ENCODE measurements at regions not wholly inside any gene's neighbourhood (a gene's known extent, or its start where the extent isn't known, plus 50 kb on each side); places are given as distances from the start of the nearest gene placed in this dataset.
"Not testable (repeated sequence)": the region's sequence is repeated elsewhere in the genome, so short reads cannot be mapped to it uniquely, and the experiment has no call there.

DNA sequence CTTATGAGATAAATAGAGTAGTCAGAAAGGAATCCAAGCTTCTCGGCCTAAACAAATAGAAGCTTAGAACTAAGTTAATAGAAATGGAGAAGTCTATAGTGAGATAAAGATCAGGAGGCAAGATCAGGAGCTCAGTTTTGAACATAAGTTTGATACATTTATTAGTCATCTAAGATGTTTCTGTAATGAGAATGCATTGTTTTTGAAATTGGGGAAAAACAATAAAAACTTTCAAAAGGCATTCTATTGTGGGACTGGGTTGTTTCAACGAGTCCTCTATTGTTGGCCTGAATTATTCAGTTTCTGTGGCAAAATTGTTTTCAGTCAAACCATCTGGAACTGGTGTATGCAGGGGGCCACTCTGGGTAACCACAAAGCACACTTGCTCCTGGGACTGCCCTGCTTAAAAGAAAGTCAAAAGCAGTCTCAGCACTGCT is 181.0 kb upstream of the CLINT1 start:
- no peak for DNase-seq

DNA sequence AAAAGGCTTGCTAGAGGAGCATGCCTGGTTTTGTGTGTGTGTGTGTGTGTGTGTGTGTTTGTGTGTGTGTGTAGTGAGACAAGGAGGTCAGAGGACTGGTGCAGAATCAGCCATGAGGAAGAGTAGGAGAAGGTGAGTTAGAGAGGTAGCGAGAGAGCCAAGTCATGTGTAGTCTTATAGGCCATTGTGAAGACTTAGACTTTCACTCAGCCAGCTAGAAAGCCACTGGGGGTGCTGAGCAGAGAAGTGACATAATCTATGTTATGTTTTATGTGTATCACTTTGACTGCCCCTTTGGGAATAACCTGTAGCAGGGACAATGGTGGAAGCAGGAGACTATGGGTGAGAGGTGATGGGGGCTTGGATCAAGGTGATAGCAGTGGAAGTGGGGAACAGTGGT is 180.5 kb upstream of the CLINT1 start:
- no peak for DNase-seq

DNA sequence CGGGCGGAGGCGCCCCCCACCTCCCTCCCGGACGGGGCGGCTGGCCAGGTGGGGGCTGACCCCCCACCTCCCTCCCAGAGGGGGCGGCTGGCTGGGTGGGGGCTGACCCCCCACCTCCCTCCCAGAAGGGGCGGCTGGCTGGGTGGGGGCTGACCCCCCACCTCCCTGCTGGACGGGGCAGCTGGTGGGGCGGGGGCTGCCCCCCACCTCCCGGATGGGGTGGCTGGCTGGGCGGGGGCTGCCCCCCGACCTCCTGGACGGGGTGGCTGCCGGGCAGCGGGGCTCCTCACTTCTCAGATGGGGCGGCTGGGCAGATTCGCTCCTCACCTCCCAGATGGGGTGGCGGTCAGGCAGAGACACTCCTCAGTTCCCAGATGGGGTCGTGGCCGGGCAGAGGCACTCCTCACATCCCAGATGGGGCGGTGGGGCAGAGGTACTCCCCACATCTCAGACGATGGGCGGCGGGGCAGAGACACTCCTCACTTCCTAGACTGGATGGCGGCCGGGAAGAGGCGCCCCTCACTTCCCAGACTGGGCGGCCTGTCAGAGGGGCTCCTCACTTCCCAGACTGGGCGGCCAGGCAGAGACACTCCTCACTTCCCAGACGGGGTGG is 178.1 kb upstream of the CLINT1 start:
- DNase-seq, result not testable (repeated sequence)

DNA sequence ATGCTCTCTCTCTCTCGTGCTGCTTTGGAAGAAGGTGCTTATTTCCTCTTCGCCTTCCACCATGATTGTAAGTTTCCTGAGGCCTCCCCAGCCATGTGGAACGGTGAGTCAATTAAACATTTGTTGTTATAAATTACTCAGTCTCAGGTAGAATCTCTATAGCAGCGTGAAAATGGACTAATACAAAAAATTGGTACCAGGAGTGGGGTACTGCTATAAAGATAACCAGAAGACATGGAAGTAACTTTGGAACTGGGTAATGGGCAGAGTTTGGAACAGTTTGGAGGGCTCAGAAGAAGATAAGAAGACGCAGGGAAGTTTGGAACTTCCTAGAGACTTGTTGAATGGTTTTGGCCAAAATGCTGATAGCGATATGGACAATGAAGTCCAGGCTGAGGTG is 175.6 kb upstream of the CLINT1 start:
- not testable (repeated sequence) for DNase-seq

DNA sequence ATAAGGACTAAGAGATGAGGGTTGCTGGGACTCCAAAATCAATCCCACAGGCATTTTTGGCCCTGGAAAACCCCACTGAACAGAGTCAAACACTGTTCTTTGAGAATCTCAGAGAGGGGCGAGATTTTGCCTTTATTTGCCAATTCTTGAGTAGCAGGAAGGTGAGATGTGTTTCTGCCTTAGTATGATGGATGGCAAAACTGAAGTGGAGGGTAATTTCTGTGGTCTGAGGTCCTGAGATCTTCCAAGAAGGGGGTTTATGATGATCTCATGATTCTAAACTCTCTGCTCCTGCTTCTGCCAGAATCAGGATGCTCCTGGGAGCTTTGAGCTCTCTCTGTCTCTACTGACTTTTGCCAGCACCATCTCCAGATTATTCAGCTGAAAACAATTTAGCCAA is 174.8 kb upstream of the CLINT1 start:
- no peak for DNase-seq

DNA sequence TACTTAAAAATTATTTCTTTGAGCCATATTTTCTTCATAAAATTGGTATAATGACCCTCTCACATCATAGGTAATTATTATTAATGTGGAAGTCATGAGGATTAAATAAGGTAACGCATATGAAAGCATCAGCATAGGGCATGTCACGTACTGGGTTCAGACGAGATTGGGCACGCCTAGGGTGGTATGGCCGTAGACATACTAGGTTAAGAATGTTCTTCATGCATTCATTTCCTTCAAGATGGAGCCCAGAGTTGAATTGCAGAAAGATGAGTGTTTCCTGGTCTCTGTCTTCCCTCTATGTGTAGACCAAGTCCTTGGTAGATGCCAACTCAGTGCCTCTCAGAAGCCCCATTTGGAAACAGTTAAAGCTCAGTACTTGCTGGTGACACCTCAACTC is 174.1 kb upstream of the CLINT1 start:
- no peak for DNase-seq

DNA sequence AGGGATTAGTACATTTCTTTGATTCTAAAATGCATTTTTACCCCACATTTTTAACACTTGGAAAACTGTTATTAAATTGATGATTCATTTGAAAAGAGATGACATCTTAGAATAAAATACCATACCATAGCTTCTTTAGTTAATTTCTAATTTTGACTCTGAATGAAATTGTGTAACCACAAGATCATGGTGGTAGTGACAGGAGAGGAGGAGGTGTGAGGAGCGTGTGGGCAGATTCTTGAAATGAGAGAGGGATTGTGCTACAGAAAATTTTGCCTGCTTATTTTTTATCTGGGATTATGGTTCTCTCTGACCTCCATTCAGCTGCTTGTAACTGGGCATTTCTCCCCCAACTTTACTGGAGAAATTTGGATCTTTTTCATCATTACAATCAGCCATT is 173.3 kb upstream of the CLINT1 start:
- DNase-seq, result no peak

DNA sequence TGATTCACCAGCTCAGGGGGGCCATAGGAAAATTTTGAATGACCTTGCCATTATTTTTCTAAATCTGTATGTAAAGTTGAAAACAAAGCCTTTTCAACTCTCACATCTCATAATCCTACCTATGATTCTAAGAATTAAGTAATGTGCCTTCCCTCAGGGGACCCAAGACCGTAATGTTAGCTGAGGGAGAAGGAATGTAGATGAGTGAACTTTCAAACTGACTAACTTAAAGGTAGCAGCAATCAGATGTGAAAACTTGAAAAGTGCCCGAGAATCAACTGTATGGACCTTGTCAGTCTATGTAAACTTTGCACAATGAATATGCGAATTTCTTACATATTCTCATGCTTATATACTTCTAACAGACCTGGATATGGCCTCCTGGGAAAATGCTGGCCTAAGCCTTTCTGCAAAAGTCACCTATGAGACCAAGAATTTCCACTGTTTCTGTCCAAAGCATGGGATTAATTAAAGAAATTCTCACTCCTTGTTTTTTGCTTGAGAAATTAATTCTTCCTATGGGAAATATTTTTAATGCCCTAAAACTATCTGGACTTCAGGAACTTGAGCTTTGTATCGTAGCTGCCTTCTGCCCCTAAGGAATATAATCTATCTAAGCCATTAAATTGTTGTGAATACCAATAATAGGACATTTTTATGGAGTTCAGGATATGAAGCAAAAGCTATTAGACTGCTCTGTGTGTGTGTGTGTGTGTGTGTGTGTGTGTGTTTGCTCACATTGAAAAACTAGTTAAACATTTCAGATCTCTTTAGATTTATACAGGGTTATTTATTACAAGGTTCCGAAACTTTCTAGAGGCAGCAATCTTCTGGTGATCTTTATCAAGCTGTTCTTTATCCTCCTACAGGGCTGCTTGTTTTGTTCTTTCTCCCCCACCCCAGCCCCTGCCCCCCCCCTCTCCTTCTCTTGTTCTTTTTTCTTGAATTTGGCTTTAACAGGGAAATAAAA is 169.1 kb upstream of the CLINT1 start:
- no peak for DNase-seq

DNA sequence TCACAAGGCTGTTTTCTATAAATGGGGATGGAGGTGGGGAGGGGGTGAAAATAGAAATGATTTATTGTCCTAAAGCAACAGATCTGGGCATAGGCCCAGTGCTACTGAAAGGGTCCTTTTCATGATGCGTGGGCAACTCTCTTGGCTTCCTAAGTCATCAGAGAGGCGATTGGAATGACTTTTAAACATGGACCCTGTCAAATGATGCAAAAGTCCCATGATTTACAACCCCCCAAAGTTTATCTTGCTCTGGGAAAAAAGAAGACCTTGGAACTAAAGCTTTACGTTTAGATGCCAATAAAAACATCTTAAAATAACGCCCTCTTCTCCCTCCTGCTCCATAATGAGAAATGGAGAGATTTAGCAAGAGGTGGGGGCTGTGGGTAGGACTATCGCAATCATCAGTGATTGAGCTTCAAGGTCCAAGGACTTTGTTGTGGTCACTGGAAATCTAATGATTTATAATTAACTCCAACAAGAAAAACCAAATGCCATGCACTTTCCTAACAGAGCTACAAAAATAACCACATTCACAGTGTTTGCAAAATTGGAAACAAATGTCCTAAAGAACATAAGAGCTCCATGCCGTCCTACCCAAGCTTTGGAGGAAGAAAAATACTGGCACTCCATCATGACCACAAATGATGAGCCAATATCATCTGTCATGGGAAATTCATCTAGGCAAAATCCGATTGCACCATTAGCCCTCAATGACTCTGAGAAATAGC is 167.5 kb upstream of the CLINT1 start:
- no peak for DNase-seq

DNA sequence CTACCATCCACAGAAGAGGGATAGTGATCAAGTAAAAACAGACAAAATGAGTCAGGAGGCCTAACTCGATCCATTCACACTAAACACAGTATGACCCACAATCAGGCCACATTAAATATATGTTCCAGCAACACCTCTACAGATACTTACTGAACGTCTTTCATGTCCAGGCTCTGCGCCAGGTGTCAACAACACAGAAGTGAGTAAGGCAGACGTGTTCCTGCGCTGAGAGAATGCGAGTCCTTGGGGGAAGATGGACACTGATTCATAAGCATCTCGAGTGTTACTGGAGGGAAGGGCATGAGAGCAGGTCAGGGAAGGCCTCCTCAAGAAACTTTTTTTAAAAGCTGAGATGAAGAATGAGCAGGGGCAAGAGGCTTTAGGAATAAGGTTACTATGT is 164.3 kb upstream of the CLINT1 start:
- DNase-seq, result no peak

DNA sequence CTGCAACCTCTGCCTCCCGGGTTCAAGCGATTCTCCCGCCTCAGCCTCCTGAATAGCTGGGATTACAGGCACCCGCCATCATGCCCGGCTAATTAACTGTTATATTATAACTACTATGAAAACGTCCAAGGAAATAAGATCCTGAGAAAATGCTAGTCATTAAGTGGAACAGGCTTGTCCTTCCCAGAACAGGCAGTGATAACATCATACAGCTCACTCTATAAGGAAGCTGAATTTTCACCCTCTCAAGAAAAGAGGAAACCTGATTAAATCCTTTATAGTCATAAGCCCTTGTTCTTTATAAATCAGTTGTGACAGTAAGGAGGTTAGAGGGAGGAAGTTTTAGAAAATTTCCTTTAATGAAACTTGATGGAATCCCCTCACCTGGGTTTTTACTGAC is 163.9 kb upstream of the CLINT1 start:
- DNase-seq, result no peak

DNA sequence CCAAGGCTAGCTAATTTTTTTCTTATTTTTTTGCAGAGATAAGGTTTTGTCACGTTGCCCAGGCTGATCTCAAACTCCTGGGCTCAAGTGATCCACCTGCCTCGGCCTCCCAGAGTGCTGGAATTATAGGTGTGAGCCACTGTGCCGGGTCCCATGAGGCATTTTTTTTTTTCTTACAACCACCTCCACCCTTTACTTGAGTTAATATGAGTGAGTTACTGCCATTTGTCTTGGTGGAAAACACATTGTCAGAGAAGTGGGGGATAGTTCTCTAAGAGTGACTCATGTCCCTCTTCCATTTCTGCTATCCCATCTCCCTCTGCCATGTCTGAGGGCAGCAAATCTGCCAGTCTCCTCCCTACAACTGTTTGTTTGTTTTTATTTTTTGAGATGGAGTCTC is 163.4 kb upstream of the CLINT1 start:
- DNase-seq, result no peak

DNA sequence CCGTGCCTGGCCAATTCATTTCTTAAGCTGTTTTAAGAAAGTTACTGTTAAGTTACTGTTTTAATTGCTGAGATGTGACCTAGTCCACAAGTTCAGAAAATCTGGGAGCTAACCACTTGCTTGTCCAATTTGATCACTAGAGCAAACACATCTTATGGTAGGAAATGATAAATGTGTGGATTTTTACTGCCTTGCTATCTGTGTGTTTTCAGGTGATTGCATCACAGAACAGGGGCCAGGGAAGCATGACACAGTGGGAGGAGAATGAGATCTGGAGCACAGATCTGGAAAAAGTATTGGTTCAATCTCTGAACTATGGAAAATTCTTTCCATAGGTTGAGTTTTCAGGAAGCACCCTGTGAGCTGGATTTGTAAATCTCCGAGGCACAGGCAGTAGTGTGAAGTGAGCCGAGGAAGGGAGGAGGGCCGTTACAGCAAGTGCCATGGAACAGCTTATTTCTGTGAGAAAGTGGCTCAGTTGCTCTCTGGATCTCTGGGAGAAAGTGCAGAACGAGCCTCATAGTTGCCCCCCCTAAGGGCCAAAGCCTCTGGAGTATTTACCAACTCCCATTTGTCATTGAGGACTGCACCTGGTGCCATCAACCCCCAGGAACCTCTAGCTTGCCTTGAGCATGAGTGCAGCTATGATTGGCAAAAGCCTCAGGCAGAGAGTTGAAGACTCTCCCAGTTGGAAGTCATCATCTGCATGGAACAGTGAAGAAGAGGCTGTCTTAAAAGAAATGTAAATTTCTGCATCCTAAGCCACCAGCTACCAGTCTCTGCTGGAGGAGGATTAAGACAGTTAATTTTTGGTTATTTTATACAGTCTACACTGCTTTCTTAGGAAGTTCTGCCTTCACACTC is 161.8 kb upstream of the CLINT1 start:
- DNase-seq, result no peak

DNA sequence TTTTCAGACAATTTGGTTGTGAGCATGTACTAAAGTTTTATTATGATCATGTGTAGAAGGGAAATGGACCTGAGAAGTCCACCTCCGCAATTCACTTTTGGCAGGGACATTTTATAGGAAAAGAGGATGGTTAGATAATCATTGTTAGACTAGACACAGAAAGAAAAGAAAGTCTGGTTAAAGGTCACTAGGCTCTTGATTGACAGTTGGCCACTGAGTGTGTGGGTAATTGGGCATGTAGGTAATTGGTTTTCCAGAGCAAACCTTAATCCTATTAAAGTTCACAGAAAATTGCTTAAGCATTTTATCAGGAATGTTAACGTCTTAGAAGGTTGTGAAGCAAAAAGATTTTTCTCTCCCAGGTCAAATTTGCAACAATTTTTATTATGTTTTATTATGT is 158.5 kb upstream of the CLINT1 start:
- no peak for DNase-seq

DNA sequence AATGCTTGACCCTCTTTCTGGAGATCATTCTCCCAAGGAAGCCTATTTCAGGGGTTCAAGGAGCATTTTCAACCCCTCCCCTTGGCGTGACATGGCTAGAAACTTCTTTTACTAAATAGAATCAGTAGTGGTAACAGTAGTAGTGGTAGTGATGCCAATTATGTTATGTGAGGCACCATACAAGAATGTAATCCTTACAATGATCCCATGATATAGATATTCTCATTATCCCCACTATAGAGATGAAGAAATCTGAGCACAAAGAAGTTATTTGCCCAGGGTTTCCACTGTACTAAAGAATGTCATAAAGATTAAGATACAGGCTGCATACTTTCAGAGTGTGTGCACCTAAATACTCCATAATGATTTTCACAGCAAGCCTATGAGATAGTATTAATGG is 155.4 kb upstream of the CLINT1 start:
- no peak for DNase-seq

DNA sequence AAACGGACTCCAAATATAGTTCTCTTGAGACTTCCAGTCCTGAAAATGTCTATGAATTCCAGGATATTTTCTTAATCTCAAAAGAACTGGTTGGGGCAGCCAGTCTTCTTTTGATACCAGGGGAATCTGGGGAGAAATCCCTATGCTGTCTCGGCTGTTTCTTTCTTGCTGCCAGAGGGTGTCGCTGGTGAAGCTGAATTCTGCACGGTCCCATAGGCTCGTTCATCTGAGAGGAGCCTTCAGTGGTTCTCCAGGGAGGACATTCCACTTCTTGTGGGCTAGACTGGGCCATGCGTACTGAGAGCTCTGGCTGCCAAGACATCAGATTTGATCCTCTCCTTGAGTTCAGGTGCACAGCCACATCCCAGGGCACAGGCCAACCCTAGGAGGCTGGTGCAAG is 155.0 kb upstream of the CLINT1 start:
- no peak for DNase-seq

DNA sequence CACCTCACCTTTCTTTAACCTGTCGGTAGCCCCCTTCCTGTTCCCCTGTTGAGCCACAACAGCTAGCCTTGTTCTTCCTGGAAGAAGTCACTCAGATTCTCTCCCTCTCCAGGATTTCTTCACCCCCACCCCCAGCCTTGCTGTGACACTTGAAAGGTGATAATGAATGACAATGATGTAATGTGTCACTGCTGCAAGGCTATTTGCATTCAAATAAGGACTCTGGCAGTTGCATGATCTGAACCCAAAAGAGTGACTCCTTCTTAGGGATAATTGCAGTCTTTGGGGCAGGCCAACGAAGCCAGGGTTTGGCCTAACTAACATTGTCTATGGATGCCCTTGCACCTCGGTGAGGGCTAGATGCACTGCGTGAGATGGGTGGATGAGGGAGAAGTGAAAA is 154.4 kb upstream of the CLINT1 start:
- DNase-seq, result no peak

DNA sequence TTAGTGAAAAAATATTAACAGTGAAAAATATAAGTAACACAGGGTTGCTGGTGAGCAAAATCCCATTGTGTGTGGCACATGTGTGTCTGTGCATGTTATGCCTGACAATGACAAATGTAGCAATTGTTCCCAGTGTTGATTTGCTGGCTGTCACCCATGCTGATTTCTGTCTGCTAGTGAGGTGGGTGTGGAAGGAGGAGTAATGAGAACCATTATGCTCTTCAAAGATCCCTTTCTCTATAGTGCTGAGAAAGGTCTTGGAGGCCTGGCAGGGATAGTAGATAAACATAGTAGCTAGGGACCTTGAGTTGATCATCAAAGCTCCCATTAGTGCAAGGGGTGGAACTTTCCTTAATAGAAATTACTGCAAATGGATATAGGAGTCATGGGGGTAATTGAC is 152.5 kb upstream of the CLINT1 start:
- no peak for DNase-seq

DNA sequence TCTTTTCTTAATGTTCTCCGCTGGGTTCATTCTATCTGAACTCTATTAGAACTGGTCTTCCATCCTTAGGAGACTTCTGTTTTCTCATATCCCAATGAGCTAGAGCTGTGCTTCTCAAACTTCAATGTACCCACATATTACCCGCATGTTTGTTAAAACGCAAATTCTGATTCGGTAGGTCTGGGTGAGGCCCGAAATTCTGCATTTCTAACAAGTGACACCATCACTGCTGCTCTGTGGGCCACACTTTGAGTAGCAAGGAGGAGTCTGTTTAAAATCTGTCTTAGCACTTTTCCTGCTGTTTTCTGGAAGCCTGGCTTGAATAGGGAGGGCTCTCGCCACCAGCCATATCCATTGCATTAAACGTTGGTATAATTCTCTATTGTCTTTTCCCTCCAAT is 151.9 kb upstream of the CLINT1 start:
- no peak for DNase-seq

DNA sequence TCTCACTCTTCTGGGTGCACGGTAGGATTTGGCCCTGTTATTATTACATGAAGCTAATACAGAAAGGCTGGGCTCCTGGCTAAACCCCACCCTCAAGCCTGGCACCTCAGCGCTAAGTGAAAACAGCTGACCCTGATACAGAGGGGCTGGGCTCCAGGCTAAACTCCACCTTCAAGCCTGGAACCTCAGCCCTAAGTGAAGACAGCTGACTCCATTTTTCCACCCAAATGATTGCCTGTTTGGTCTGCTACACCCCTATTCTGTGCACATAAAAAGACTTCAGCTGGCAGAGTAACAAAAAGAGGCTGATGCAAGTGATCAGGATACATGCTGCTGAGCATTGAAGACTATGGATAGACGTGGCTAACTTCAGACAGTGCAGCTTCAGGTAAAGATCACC is 148.4 kb upstream of the CLINT1 start:
- DNase-seq, result no peak

DNA sequence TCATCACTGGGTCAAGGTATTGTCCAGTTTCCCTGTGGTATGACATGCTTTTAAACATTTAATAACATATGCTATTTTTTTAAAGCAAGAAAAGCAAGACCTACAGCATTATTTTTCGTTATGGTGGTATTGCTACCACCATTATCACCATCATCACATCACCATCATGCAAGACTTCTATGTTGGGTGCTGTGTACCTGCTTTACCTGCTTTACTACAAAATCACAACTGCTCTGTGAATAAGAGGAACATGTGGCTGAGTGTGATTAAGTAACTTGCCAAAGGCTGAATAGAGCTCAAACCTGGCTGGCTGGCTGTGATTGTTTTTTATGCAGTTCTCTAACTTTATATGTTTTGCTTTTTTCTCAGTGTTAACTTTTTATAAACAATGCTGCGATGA is 140.8 kb upstream of the CLINT1 start:
- DNase-seq, result no peak

DNA sequence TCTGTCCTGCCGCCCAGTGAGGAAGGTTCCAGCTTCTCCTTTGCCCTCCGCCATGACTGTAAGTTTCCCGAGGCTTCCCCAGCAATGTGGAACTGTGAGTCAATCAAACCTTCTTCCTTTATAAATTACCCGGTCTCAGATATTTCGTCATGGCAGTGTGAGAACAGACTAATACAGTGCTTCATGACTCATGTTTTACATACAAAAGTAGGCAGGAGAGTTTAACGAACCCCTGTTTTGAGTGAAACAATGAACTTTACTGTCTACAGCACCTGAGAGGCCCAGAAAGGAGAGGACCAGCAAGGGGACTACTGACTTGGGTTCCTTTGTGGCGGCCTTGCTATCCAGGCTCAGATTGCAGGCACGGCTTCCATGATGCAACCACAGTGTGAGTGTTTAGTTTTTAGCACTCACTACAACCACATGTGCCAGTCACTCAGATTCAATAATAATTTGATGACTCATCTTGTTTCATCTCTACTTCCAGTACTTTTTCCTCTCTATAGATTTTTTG is 139.1 kb upstream of the CLINT1 start:
- no peak for DNase-seq

All from stimulated activated CD8-positive, alpha-beta memory T cell treated with anti-CD3 and anti-CD28 coated beads, Interleukin-4, amount 100 ng/mL, for 48 hours (primary cell).